ENCODE measurements at regions not wholly inside any gene's neighbourhood (a gene's known extent, or its start where the extent isn't known, plus 50 kb on each side); places are given as distances from the start of the nearest gene placed in this dataset.

DNA sequence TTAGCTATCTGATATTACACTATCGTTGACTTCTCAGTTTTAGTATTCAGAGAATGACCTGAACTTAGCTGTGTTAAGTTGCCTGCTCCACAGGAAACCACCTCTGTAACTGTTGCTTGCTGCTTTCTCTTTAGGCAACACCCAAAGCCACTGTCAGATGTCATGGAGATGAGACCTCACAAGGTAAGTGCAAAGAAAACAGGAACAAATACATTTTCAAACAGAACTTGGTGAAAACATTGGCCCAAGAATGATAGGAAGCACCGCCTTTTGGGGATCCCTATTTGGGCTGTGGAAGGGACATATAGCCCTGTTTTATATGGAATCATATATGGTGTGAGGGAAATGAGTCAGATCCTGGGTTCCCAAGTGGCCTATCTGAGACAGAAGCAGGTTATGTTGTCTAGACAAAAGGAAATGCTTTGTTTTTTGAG lies 143.4 kb downstream of the UBE2E3 start:
- no peak overlapping the region for H3K9ac ChIP-seq (ENCODE audit: low read depth in 1 of 2, low read length in 2 of 2)
- WGBS: 80% methylated on average over 2 of the region's 2 CpGs
- no peak for DNase-seq (ENCODE audit: low spot score)

More for the DNA sequence above, 143.4 kb downstream of the UBE2E3 start:
- Histone ChIP-seq H3K27me3 (ENCODE audit: control insufficient read depth in 4 of 4, insufficient read depth in 4 of 4, low read length in 3 of 4) (no peaks in the 10 kb centered on the region), H3K27ac (ENCODE audit: low read depth in 1 of 2, low read length in 2 of 2) (no peak overlapping the region), H3K36me3 (ENCODE audit: control insufficient read depth in 4 of 4, insufficient read depth in 3 of 4, low read depth in 1 of 4, low read length in 3 of 4) (no peaks in the 10 kb centered on the region), H3K4me3 (ENCODE audit: low read depth in 1 of 3, low read length in 3 of 3) (no peak overlapping the region), H3K9me3 (ENCODE audit: control insufficient read depth in 4 of 4, low read length in 3 of 4) (no peaks in the 10 kb centered on the region), H3K4me1 (ENCODE audit: control insufficient read depth in 4 of 4, insufficient read depth in 4 of 4, low read length in 3 of 4) (no peaks in the 10 kb centered on the region)
- TF ChIP-seq HNF4G (IDR thresholded peaks at IDR 0.05): no peak
- TF ChIP-seq SP1 (IDR thresholded peaks at IDR 0.05): no peak
- TF ChIP-seq, protein P1, sequence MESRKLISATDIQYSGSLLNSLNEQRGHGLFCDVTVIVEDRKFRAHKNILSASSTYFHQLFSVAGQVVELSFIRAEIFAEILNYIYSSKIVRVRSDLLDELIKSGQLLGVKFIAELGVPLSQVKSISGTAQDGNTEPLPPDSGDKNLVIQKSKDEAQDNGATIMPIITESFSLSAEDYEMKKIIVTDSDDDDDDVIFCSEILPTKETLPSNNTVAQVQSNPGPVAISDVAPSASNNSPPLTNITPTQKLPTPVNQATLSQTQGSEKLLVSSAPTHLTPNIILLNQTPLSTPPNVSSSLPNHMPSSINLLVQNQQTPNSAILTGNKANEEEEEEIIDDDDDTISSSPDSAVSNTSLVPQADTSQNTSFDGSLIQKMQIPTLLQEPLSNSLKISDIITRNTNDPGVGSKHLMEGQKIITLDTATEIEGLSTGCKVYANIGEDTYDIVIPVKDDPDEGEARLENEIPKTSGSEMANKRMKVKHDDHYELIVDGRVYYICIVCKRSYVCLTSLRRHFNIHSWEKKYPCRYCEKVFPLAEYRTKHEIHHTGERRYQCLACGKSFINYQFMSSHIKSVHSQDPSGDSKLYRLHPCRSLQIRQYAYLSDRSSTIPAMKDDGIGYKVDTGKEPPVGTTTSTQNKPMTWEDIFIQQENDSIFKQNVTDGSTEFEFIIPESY (IDR thresholded peaks at IDR 0.05): no peak
- TF ChIP-seq, protein P2, sequence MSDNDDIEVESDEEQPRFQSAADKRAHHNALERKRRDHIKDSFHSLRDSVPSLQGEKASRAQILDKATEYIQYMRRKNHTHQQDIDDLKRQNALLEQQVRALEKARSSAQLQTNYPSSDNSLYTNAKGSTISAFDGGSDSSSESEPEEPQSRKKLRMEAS (IDR thresholded peaks at IDR 0.05): no peak
- TF ChIP-seq FOXA1 (IDR thresholded peaks at IDR 0.05): no peak
- TF ChIP-seq, protein P3, sequence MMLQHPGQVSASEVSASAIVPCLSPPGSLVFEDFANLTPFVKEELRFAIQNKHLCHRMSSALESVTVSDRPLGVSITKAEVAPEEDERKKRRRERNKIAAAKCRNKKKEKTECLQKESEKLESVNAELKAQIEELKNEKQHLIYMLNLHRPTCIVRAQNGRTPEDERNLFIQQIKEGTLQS (IDR thresholded peaks at IDR 0.05): no peak
- TF ChIP-seq EGR1 (IDR thresholded peaks at IDR 0.05; ENCODE audit: low read depth in 2 of 2): no peak
- TF ChIP-seq, protein P4, sequence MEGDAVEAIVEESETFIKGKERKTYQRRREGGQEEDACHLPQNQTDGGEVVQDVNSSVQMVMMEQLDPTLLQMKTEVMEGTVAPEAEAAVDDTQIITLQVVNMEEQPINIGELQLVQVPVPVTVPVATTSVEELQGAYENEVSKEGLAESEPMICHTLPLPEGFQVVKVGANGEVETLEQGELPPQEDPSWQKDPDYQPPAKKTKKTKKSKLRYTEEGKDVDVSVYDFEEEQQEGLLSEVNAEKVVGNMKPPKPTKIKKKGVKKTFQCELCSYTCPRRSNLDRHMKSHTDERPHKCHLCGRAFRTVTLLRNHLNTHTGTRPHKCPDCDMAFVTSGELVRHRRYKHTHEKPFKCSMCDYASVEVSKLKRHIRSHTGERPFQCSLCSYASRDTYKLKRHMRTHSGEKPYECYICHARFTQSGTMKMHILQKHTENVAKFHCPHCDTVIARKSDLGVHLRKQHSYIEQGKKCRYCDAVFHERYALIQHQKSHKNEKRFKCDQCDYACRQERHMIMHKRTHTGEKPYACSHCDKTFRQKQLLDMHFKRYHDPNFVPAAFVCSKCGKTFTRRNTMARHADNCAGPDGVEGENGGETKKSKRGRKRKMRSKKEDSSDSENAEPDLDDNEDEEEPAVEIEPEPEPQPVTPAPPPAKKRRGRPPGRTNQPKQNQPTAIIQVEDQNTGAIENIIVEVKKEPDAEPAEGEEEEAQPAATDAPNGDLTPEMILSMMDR (IDR thresholded peaks at IDR 0.05; ENCODE audit: low read depth, low read length, missing input control): no peak
- TF ChIP-seq HNF4A (conservative IDR thresholded peaks at IDR 0.05): no peak
- no peak for TF ChIP-seq REST (IDR thresholded peaks at IDR 0.05)
- TF ChIP-seq NR2F2 (IDR thresholded peaks at IDR 0.05): no peak
- TF ChIP-seq RXRA (IDR thresholded peaks at IDR 0.05): no peak
- TF ChIP-seq JUND (IDR thresholded peaks at IDR 0.05): no peak
- no peak for TF ChIP-seq FOXA2 (IDR thresholded peaks at IDR 0.05)
- no peak for TF ChIP-seq RAD21 (IDR thresholded peaks at IDR 0.05)
- no peak for TF ChIP-seq YY1 (IDR thresholded peaks at IDR 0.05)
- no peak for TF ChIP-seq TAF1 (conservative IDR thresholded peaks at IDR 0.05)
